ENCODE measurements at regions not wholly inside any gene's neighbourhood (a gene's known extent, or its start where the extent isn't known, plus 50 kb on each side); places are given as distances from the start of the nearest gene placed in this dataset.
A peak's percentile ranks its signal among the peaks of the same experiment; 100 is the strongest.
"Not testable (repeated sequence)": the region's sequence is repeated elsewhere in the genome, so short reads cannot be mapped to it uniquely, and the experiment has no call there.

DNA sequence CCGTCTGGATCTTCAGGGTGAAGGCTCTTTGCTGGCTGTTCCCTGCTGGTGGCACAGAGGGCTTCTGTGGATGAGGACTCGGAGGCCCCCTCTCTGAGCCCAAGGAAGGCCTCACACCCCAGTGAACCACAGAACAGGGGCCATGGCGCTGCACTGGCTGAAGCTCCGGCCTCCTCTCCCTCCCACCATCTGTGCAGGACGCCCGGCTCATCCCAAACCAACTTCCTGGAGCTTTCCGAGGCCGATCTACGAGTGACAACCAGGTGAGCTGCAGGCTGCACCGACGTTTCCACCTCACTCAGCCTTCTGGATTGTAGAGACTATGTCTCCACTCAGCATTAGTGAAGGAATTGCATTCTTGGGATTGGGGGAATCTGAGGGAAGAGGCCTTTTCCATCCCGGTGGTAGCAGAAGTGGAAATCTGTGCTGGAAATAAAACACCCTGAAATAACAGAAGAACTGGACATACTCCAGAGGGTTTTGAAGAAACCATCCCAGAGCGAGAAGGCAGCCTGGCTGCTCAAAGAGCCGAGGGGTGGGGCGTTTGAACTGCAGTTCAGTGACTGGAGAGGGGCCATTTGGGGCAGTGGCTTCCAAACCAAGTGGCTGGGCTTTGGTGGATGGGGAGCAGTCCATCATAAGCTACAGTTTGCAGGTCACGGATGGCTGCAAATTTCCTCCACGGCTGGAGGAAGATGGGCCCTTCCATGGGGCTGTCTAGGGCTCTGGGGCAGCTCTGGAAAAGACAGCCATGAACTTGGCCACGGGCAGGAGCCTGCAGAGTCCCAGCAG is 120.7 kb upstream of the ZNF469 start:
- peak overlapping the region in 3 of 4 donors; percentile 20 to 36 (median 27) for H3K27ac ChIP-seq
- in situ Hi-C loops (cut with MboI; ENCODE audit: low sequenced_read_pairs in 4 of 4); DNase-seq; ATAC-seq; H3K27me3 ChIP-seq; H3K4me3 ChIP-seq; intact Hi-C loops (cut with DNase I; ENCODE audit: low total_unique reads); H3K36me3 ChIP-seq; H3K9me3 ChIP-seq: not testable (repeated sequence)
- H3K4me1 ChIP-seq, result peaks cover 4 to 20% of the 10 kb centered on the region in 2 donors

DNA sequence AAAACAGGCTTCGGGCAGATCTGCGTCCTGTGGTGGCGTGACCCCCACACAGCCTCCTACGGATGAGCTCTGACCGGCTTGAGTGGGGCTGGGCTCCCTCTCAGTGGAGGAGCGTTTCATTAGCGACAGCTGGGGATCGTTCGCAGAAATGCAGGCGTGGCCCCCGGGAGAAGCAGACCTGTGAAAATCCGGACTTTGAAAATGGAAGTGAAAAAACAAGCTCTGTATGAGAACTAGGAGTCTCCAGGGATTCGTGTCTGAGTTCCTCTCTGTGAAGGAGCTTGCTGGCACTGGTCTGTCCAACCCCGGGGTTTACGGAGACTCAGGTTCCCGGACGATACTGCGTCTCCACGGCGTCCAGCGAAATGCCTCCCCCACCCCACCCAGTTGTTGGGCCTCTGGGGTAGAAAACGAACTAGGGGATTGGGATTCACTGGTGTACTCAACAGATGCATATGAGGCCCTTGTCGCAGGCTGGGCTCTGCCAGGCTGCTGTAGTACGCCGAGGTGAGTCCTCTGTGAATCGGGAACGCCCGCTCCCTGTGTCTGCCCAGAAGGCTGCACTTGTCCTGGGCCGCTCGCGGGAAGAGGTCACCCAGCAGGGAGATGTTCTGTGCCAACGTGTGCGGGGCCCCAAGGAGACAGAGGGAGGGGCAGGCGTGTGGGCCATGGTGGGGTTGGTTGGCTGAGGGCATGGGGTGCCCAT is 119.7 kb upstream of the ZNF469 start:
- H3K27me3 ChIP-seq; ATAC-seq; H3K36me3 ChIP-seq; H3K9me3 ChIP-seq; DNase-seq; in situ Hi-C loops (cut with MboI; ENCODE audit: low sequenced_read_pairs in 4 of 4); intact Hi-C loops (cut with DNase I; ENCODE audit: low total_unique reads); H3K4me3 ChIP-seq: not testable (repeated sequence)
- Histone ChIP-seq H3K4me1 (peaks cover 4 to 26% of the 10 kb centered on the region in 2 donors), H3K27ac (peak overlapping the region in 3 of 4 donors; percentile 27 to 39 (median 36))

DNA sequence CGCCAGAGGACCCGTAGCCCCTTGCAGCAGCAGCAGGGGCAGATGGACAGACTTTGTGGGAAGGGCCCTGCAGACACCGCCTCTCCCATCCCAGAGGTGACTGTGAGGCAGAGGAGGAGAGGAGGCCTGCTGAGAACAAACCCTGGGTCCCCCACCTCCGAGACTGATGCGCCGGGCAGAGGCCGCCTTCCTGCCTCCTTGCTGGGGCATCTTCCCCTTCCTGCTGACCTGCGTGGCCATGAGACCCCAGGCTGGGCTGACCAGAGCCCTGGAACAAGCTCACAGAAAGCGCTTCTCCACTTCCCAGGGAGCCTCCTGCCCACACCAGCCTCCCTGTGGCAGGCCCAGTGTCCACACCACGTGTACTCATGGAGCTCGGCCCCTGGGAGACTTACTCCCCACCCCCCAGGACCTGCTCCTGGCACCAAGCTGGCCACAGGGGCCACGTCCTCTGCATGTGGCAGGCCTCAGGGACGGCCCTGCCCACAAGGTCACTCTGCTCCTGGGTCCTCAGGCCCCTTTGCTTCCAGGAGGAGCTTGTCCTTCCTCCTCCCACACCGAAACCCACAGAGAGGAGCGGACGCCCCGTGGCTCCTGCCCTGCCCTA is 119.0 kb upstream of the ZNF469 start:
- peak overlapping the region in 2 of 4 donors; percentile 27 to 36 for H3K27ac ChIP-seq
- in situ Hi-C loops (cut with MboI; ENCODE audit: low sequenced_read_pairs in 4 of 4); H3K27me3 ChIP-seq; H3K9me3 ChIP-seq; H3K36me3 ChIP-seq; intact Hi-C loops (cut with DNase I; ENCODE audit: low total_unique reads); ATAC-seq; H3K4me3 ChIP-seq; DNase-seq: not testable (repeated sequence)
- peaks cover 4 to 26% of the 10 kb centered on the region in 2 donors for H3K4me1 ChIP-seq

DNA sequence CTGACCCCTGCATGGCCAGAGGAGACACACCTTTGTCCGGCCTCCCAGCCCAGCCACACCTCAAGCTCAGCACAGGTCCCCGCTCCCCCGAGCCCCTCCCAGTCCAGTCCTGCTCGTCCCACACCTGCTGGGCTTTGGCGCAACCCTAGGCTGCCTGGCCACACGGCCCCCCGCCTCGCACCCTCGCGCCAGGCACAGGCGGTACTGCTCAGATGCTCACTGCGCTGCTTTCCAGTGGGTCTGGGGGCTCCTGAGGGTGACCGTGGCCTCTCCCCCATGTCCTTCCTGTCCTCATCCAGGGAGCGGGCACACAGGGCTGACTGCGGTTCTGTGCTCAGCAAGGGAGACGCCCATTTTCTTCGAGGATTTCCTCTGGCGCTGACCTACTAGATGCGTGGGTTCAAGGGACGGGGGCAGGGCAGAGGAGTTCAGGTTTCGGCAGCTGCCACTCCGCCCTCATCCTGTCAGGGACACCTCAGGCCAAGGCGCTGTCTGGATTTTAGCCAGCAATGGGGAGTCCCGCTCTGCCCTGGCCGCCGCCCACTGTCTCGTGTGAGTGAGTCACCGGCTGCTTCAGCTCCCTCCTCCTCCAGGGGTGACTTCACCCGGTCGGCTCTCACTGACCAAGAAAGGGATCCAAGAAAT is 118.0 kb upstream of the ZNF469 start:
- H3K27me3 ChIP-seq, result no peaks in the 10 kb centered on the region
- in situ Hi-C loops (cut with MboI; ENCODE audit: low sequenced_read_pairs in 4 of 4) (no loop called here), intact Hi-C loops (cut with DNase I; ENCODE audit: low total_unique reads) (loop anchor here (5.0 kb wide), 2 partner anchors 43 to 128 kb away; no protein-coding TSS in a partner anchor)
- peak; percentile 96 to 99 for DNase-seq
- TF ChIP-seq POLR2A (IDR thresholded peaks at IDR 0.05), result no peak
- TF ChIP-seq, protein P1, sequence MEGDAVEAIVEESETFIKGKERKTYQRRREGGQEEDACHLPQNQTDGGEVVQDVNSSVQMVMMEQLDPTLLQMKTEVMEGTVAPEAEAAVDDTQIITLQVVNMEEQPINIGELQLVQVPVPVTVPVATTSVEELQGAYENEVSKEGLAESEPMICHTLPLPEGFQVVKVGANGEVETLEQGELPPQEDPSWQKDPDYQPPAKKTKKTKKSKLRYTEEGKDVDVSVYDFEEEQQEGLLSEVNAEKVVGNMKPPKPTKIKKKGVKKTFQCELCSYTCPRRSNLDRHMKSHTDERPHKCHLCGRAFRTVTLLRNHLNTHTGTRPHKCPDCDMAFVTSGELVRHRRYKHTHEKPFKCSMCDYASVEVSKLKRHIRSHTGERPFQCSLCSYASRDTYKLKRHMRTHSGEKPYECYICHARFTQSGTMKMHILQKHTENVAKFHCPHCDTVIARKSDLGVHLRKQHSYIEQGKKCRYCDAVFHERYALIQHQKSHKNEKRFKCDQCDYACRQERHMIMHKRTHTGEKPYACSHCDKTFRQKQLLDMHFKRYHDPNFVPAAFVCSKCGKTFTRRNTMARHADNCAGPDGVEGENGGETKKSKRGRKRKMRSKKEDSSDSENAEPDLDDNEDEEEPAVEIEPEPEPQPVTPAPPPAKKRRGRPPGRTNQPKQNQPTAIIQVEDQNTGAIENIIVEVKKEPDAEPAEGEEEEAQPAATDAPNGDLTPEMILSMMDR (IDR thresholded peaks at IDR 0.05 in 4 of 5, conservative IDR thresholded peaks at IDR 0.05 in 1 of 5), result no peak
- H3K4me3 ChIP-seq, result peak overlapping the region in 1 of 4 donors; percentile 21
- H3K27ac ChIP-seq, result peak overlapping the region in 3 of 4 donors; percentile 34 to 63 (median 44)
- H3K9me3 ChIP-seq, result no peaks in the 10 kb centered on the region
- ATAC-seq, result peak; percentile 88 to 92
- H3K36me3 ChIP-seq, result no peaks in the 10 kb centered on the region
- H3K4me1 ChIP-seq, result peaks cover 4 to 26% of the 10 kb centered on the region in 2 donors

DNA sequence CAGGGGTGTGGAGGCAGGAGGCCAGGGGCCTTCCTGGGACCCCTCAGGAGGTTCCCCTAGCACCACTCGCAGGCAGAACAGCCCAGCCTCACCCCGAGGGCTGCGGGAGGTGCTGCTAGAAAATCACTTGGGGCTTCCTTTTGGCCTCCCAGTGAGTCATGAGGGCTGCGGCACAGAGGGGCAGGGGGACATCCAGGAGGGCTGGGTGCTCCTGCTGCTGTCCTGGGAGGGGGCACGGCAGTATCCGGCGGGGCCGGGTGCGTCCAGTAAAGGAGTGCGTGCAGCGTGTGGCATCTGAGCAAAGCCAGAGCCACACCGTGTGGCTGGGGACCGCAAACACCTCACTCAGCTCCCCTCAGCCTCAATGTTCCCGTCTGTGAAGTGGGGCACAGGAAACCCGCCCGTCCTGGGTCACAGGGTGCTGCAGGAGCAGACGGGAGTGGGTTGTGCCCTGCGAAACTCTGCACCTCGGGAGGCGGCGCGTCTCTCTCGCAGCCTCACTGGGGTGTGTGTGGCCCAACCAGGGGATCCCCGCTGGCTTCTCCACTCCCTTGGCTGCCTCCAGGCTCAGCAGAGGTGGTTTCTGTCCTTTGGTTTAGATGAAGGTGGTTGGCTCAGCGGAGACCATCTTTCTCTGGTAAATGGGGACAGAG is 117.3 kb upstream of the ZNF469 start:
- H3K27me3 ChIP-seq; H3K4me3 ChIP-seq; ATAC-seq; DNase-seq; in situ Hi-C loops (cut with MboI; ENCODE audit: low sequenced_read_pairs in 4 of 4); H3K9me3 ChIP-seq; H3K36me3 ChIP-seq: not testable (repeated sequence)
- Histone ChIP-seq H3K27ac (peak overlapping the region in 1 of 4 donors; percentile 63), H3K4me1 (peaks cover 4 to 26% of the 10 kb centered on the region in 2 donors)
- intact Hi-C loops (cut with DNase I; ENCODE audit: low total_unique reads), result loop anchor here (5.0 kb wide), 2 partner anchors 42 to 127 kb away; no protein-coding TSS in a partner anchor

DNA sequence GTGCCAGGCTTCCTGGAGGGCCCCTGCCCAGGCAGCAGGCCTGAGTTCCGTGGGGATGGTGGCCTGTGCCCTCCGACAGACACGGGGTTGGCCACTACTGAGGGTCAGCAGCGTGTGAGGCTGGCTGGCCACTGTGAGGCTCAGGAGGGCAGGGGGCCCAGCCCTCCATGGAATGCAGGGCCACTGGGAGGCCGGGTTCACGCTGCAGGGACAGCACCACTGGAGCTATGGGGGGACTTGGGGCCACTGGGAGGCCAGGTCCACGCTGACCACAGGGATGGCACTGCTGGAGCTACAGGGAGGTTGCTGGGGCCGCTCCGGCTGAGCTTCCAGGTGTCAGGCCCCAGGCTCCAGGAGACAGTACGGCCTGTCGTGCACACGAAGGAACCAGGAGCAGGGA is 116.7 kb upstream of the ZNF469 start:
- H3K36me3 ChIP-seq; H3K9me3 ChIP-seq; ATAC-seq; H3K27me3 ChIP-seq; H3K4me3 ChIP-seq; in situ Hi-C loops (cut with MboI; ENCODE audit: low sequenced_read_pairs in 4 of 4); DNase-seq: not testable (repeated sequence)
- Histone ChIP-seq H3K4me1 (peaks cover 4 to 26% of the 10 kb centered on the region in 2 donors), H3K27ac (peak overlapping the region in 1 of 4 donors; percentile 63)
- intact Hi-C loops (cut with DNase I; ENCODE audit: low total_unique reads), result loop anchor here (2.0 to 5.0 kb wide), 3 partner anchors 41 to 126 kb away; no protein-coding TSS in a partner anchor

DNA sequence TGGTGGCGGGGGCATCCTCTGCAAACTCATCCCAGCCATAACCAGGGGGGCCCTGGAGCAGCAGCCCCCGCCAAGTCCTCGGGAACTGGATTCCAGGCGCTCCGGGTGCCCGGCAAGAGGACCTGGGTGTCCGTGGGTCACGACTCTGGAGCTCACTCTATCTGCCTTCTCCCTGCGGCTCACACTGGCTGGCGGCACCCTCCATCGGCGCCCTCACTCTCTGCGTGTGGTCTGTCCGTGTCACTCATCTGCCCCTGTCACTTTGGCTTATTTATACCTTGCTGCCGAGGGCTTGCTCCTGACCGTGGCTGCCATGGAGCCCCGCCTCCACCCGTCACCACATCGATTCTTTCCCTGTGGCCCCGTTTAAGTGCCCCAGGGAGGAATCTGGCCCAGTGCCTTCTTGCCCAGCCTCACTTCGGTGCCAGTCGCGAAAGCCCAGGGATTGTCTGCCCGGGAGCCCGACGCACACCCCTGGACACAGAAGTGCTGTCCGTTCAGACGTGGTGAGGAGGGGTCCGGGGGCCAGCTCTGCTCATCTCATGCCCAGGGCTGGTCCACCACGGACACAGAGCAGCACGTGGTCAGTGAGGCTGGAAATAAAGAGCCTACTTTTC is 115.7 kb upstream of the ZNF469 start:
- H3K4me3 ChIP-seq, result peak overlapping the region; percentile 18 to 37 (median 29)
- intact Hi-C loops (cut with DNase I; ENCODE audit: low total_unique reads), result loop anchor here (2.0 to 5.0 kb wide), 3 partner anchors 40 to 125 kb away; no protein-coding TSS in a partner anchor
- in situ Hi-C loops (cut with MboI; ENCODE audit: low sequenced_read_pairs in 4 of 4); H3K9me3 ChIP-seq; H3K27me3 ChIP-seq; H3K36me3 ChIP-seq: not testable (repeated sequence)
- H3K27ac ChIP-seq, result peak overlapping the region in 3 of 4 donors; percentile 9 to 58 (median 13)
- peaks cover 4 to 26% of the 10 kb centered on the region in 2 donors for H3K4me1 ChIP-seq
- ATAC-seq (peak; percentile 27 to 48), DNase-seq (peak in 1 of 2 donors; percentile 49)

DNA sequence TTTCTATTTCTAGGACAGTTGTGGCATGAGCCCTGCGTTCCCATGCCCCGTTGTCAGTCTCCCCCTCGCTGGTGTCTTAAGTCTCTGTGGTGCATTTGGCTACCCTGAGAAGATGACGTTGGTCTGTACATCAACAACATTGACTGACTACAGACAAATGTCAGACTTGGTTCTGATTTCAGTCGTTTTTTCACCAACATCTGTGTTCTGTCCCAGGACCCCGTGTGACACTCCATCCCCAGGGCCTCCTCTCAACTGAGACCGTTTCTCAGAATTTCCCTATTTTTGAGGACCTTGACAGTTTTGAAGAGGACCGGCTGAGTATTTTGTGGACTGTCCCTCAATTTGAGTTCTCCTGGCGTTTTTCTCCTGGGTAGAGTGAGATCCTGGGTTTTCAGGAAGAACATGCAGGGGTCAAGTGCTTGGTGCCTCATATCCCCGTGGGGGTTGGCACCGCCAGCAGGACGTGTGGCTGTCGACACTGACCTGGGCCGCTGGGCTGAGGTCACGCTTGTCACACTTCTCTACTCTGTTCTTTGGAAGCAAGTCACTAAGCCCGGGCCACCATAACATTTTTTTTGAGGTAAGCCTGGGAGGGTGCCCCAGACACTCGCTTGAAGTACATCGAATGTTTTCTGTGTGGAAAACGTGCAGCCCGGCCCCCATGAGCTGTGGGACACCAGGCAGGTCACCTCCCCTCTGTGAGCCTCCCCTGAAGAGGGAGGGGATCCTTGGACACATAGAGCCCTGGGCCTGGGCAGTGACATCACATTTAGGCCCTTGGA is 114.4 kb upstream of the ZNF469 start:
- H3K36me3 ChIP-seq; H3K9me3 ChIP-seq; H3K4me3 ChIP-seq; DNase-seq; ATAC-seq; H3K27me3 ChIP-seq; in situ Hi-C loops (cut with MboI; ENCODE audit: low sequenced_read_pairs in 4 of 4): not testable (repeated sequence)
- H3K27ac ChIP-seq, result peak overlapping the region in 3 of 4 donors; percentile 13 to 34 (median 29)
- intact Hi-C loops (cut with DNase I; ENCODE audit: low total_unique reads), result loop anchor here (5.0 kb wide), 2 partner anchors 39 to 124 kb away; no protein-coding TSS in a partner anchor
- peaks cover 4 to 26% of the 10 kb centered on the region in 2 donors for H3K4me1 ChIP-seq

Measured in gastrocnemius medialis (tissue), 4 donors.